Astrocyte of the spinal cord (primary cell): ENCODE measurements at regions not wholly inside any gene's neighbourhood (a gene's known extent, or its start where the extent isn't known, plus 50 kb on each side); places are given as distances from the start of the nearest gene placed in this dataset.
A peak's percentile ranks its signal among the peaks of the same experiment; 100 is the strongest.

Experiments
- DNase-seq: peaks from one replicate; pipeline ENCODE4 v3.0.0; 2011; ENCODE audit warnings: low read depth, low spot score
- H3K4me3 ChIP-seq: 2 replicates; pipeline ENCODE4 v1.5.1; 2011; ENCODE audit warnings: low read depth, mild to moderate bottlenecking, low read length, moderate library complexity
- CTCF ChIP-seq: IDR thresholded peaks from 2 replicates; pipeline ENCODE4 v1.5.1; 2012; ENCODE audit warnings: low read depth, mild to moderate bottlenecking, low read length, inconsistent platforms
- in situ Hi-C: cut with HindIII; loops from 2 replicates; pipeline ENCODE4 v1.10.0; 2017; ENCODE audit warnings: low sequenced_read_pairs

GRCh38 chr13:67438465-67438864, 208.3 kb upstream of the PCDH9 start:
- in situ Hi-C loops: no loop called here
- no peak overlapping the region for H3K4me3 ChIP-seq
- no peak for TF ChIP-seq CTCF
- no peak for DNase-seq

- TF ChIP-seq CTCF: no peak
- DNase-seq: no peak
- in situ Hi-C loops: no loop called here
- H3K4me3 ChIP-seq: no peak overlapping the region
Observed at GRCh38 chr13:67437244-67437643, 207.1 kb upstream of the PCDH9 start.

GRCh38 chr13:67421475-67421874, 191.3 kb upstream of the PCDH9 start:
- in situ Hi-C loops: no loop called here

GRCh38 chr13:67416047-67416925, 186.2 kb upstream of the PCDH9 start:
- TF ChIP-seq CTCF: peak; percentile 83
- peak; percentile 39 for DNase-seq
- H3K4me3 ChIP-seq: no peak overlapping the region
- in situ Hi-C loops: no loop called here

More at GRCh38 chr13:67421475-67421874, 191.3 kb upstream of the PCDH9 start:
- no peak for TF ChIP-seq CTCF
- no peak overlapping the region for H3K4me3 ChIP-seq
- DNase-seq: no peak

GRCh38 chr13:67410645-67411044, 180.5 kb upstream of the PCDH9 start:
- TF ChIP-seq CTCF: no peak
- DNase-seq: no peak
- in situ Hi-C loops: no loop called here
- H3K4me3 ChIP-seq: no peak overlapping the region

- peak; percentile 59 for DNase-seq
- no peak for TF ChIP-seq CTCF
- in situ Hi-C loops: no loop called here
- no peak overlapping the region for H3K4me3 ChIP-seq
Observed at GRCh38 chr13:67408798-67409197, 178.7 kb upstream of the PCDH9 start.
